ENCODE measurements at regions not wholly inside any gene's neighbourhood (a gene's known extent, or its start where the extent isn't known, plus 50 kb on each side); places are given as distances from the start of the nearest gene placed in this dataset.

DNA sequence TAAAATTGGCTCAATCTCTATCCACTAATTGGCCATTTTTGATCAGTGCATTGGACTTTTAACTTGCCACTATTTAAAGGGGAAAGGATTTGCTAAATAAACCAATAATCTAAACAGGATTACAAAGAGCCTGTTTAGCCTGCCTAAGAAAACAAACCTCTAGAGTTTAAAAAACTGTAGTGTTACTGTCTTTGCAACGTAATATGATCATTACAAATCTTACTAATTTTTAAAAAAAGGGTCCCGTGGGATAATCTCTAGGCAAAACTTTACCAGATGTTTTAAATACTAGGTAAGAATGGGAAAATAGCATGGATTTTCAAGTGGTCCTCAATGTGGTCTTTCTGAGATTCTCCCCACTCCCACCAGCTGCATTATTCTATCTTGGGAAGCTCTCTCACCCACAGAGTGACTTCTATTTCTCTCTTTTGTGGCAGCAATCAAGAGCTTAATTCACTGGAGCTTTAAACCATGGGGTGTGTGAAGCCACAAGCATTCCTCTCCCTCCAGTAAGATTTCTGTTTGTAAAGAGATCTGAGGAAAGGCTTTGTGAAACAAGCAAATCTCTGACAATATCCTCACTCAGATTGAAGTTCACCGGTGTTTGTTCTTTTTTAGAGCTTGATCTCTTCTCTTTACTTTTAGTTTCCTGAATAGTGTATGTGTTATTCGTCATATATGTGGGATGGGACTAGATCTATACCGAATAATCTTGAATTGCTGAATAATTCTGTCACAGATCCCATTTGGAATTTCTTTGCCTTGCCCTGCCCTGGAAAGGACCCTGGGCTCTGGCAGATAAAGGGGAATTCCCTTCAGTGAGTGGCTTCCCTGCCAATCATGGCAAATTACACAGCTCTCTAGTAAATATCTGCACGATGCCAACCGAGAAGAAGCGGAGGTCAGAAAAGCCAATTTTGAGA, 132.2 kb downstream of the TLR5 start:
- Histone ChIP-seq H2BK5ac (ENCODE audit: low read depth, low read length, poor library complexity, severe bottlenecking) (no peak overlapping the region), H3K4me1 (ENCODE audit: control insufficient read depth, insufficient read depth, low read depth, low read length) (peaks cover 5% of the 10 kb centered on the region), H2BK120ac (ENCODE audit: low read depth, low read length) (no peak overlapping the region), H3K4me2 (ENCODE audit: low read length, poor library complexity, severe bottlenecking) (no peak overlapping the region), H3K14ac (ENCODE audit: low read length in 2 of 2) (no peak overlapping the region), H2AK5ac (ENCODE audit: low read length, severe bottlenecking) (no peak overlapping the region), H3K18ac (ENCODE audit: low read depth in 1 of 2, low read length in 2 of 2) (no peak overlapping the region), H2AFZ (ENCODE audit: low read depth, low read length) (no peak overlapping the region), H3K36me3 (ENCODE audit: control insufficient read depth in 1 of 2, insufficient read depth in 2 of 2, low read depth in 1 of 2, low read length in 2 of 2) (peaks cover 0 to 11% of the 10 kb centered on the region in 2 experiments), H4K91ac (ENCODE audit: low read length) (no peak overlapping the region), H3K4me3 (ENCODE audit: insufficient read depth in 1 of 2, low read depth in 1 of 2, low read length in 2 of 2) (peak overlapping the region in 1 of 2 experiments; percentile 53), H3K9me3 (ENCODE audit: control insufficient read depth, low read length) (no peaks in the 10 kb centered on the region), H3K4ac (ENCODE audit: low read depth in 1 of 2, low read length in 2 of 2) (no peak overlapping the region), H3K23ac (ENCODE audit: low read length in 2 of 2) (no peak overlapping the region), H4K8ac (ENCODE audit: low read length) (no peak overlapping the region), H2BK12ac (ENCODE audit: low read length in 2 of 2) (no peak overlapping the region), H2BK15ac (ENCODE audit: low read depth, poor library complexity, severe bottlenecking) (no peak overlapping the region), H3K27me3 (ENCODE audit: control insufficient read depth in 1 of 2, insufficient read depth in 1 of 2, low read length in 2 of 2) (no peaks in the 10 kb centered on the region), H3K27ac (ENCODE audit: low read length, poor library complexity, severe bottlenecking) (no peak overlapping the region), H3K79me1 (replicated peaks; ENCODE audit: low read length, poor library complexity, severe bottlenecking) (no peaks in the 10 kb centered on the region), H3K9ac (ENCODE audit: low read length) (peak overlapping the region; percentile 76)
- no peak for DNase-seq
- WGBS = 87% methylated on average over 5 of the region's 8 CpGs

DNA sequence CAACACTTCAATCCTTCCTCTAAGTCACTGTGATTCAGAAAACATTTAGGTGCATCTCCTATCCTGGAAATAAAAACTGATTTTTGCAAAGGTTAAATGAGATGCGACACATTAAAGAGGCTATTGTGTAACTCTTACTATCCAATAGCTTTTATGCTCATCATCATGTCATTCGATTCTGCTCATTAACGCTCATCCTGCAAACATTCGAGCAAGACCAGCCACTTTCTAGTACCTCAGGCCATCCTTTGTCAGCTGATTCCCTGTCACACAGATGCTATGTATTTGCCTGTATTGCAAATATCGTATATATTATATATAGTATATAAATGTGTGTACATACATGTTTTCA, 131.6 kb downstream of the TLR5 start:
- Histone ChIP-seq H2BK120ac (ENCODE audit: low read depth, low read length) (no peak overlapping the region), H3K4me1 (ENCODE audit: control insufficient read depth, insufficient read depth, low read depth, low read length) (peaks cover 5% of the 10 kb centered on the region), H3K4me2 (ENCODE audit: low read length, poor library complexity, severe bottlenecking) (no peak overlapping the region), H3K14ac (ENCODE audit: low read length in 2 of 2) (no peak overlapping the region), H3K9ac (ENCODE audit: low read length) (peak overlapping the region; percentile 76), H3K27me3 (ENCODE audit: control insufficient read depth in 1 of 2, insufficient read depth in 1 of 2, low read length in 2 of 2) (no peaks in the 10 kb centered on the region), H3K36me3 (ENCODE audit: control insufficient read depth in 1 of 2, insufficient read depth in 2 of 2, low read depth in 1 of 2, low read length in 2 of 2) (peaks cover 0 to 6% of the 10 kb centered on the region in 2 experiments), H3K23ac (ENCODE audit: low read length in 2 of 2) (no peak overlapping the region), H2AFZ (ENCODE audit: low read depth, low read length) (no peak overlapping the region), H2BK12ac (ENCODE audit: low read length in 2 of 2) (no peak overlapping the region), H2BK5ac (ENCODE audit: low read depth, low read length, poor library complexity, severe bottlenecking) (no peak overlapping the region), H3K4me3 (ENCODE audit: insufficient read depth in 1 of 2, low read depth in 1 of 2, low read length in 2 of 2) (no peak overlapping the region), H3K9me3 (ENCODE audit: control insufficient read depth, low read length) (no peaks in the 10 kb centered on the region), H2AK5ac (ENCODE audit: low read length, severe bottlenecking) (no peak overlapping the region), H4K91ac (ENCODE audit: low read length) (no peak overlapping the region), H4K8ac (ENCODE audit: low read length) (no peak overlapping the region), H3K27ac (ENCODE audit: low read length, poor library complexity, severe bottlenecking) (no peak overlapping the region), H3K4ac (ENCODE audit: low read depth in 1 of 2, low read length in 2 of 2) (no peak overlapping the region), H2BK15ac (ENCODE audit: low read depth, poor library complexity, severe bottlenecking) (no peak overlapping the region), H3K18ac (ENCODE audit: low read depth in 1 of 2, low read length in 2 of 2) (no peak overlapping the region), H3K79me1 (replicated peaks; ENCODE audit: low read length, poor library complexity, severe bottlenecking) (no peaks in the 10 kb centered on the region)
- WGBS = 82% methylated on average over 3 of the region's 5 CpGs
- no peak for DNase-seq

DNA sequence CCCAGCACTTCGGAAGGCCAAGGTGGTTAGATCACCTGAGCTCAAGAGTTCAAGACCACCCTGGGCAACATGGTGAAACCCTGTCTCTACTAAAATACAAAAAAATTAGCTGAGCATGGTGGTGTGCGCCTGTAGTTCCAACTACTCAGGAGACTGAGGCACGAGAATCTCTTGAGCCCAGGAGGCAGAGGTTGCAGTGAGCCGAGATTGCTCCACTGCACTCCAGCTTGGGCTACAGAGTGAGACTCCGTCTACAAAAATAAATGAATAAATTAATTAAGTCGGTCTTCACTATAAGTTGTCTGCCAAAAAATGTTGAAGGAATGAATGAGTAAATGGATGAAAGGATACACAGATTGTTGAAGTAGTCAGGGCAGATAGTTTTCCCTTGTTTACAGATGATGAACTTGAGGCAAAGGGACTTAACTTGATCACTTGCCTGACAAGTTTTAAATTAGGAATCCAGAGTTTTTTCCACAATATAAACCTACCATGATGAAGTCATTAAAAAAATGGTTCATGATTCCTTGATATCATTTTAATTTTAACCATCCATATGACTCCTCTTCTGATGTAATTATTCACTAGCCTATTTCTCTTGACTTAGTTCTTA, 130.8 kb downstream of the TLR5 start:
- H3K14ac ChIP-seq (ENCODE audit: low read length in 2 of 2) = no peak overlapping the region
- H3K27me3 ChIP-seq (ENCODE audit: control insufficient read depth in 1 of 2, insufficient read depth in 1 of 2, low read length in 2 of 2) = no peaks in the 10 kb centered on the region

DNA sequence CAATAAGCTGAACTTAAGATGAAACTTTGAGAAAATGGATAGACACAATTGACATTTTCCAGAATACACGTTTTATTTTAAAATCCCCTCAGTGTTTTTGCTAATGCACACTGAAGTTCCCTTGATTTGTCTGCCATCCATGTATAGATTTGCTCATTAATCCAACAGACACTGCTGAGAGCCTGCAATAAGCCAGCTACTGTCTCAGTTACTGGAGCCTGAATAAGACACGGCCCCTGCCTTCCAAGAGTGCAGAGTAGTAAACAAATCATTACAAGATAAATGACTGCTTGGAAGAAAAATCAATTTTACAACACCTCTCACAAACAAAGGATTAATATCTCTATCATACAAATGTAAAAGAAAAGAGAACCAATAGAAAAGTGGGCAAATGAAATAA, 130.1 kb downstream of the TLR5 start:
- no peak overlapping the region for H3K4me3 ChIP-seq (ENCODE audit: insufficient read depth in 1 of 2, low read depth in 1 of 2, low read length in 2 of 2)
- no peaks in the 10 kb centered on the region for H3K36me3 ChIP-seq (ENCODE audit: control insufficient read depth in 1 of 2, insufficient read depth in 2 of 2, low read depth in 1 of 2, low read length in 2 of 2)
- H3K9me3 ChIP-seq (ENCODE audit: control insufficient read depth, low read length) = no peaks in the 10 kb centered on the region
- DNase-seq = no peak
- no peak overlapping the region for H2BK120ac ChIP-seq (ENCODE audit: low read depth, low read length)
- no peaks in the 10 kb centered on the region for H3K79me1 ChIP-seq (replicated peaks; ENCODE audit: low read length, poor library complexity, severe bottlenecking)
- H3K18ac ChIP-seq (ENCODE audit: low read depth in 1 of 2, low read length in 2 of 2) = no peak overlapping the region
- H3K4ac ChIP-seq (ENCODE audit: low read depth in 1 of 2, low read length in 2 of 2) = no peak overlapping the region
- H2AK5ac ChIP-seq (ENCODE audit: low read length, severe bottlenecking) = no peak overlapping the region
- no peak overlapping the region for H3K4me2 ChIP-seq (ENCODE audit: low read length, poor library complexity, severe bottlenecking)
- no peak overlapping the region for H2BK15ac ChIP-seq (ENCODE audit: low read depth, poor library complexity, severe bottlenecking)
- no peak overlapping the region for H2BK12ac ChIP-seq (ENCODE audit: low read length in 2 of 2)
- no peak overlapping the region for H3K14ac ChIP-seq (ENCODE audit: low read length in 2 of 2)
- no peaks in the 10 kb centered on the region for H3K27me3 ChIP-seq (ENCODE audit: control insufficient read depth in 1 of 2, insufficient read depth in 1 of 2, low read length in 2 of 2)
- no peak overlapping the region for H4K8ac ChIP-seq (ENCODE audit: low read length)
- H4K91ac ChIP-seq (ENCODE audit: low read length) = no peak overlapping the region
- H3K23ac ChIP-seq (ENCODE audit: low read length in 2 of 2) = no peak overlapping the region
- WGBS = 13% methylated on average over 2 of the region's 2 CpGs
- no peak overlapping the region for H3K27ac ChIP-seq (ENCODE audit: low read length, poor library complexity, severe bottlenecking)
- H2AFZ ChIP-seq (ENCODE audit: low read depth, low read length) = no peak overlapping the region
- no peak overlapping the region for H2BK5ac ChIP-seq (ENCODE audit: low read depth, low read length, poor library complexity, severe bottlenecking)
- peaks cover 2% of the 10 kb centered on the region for H3K4me1 ChIP-seq (ENCODE audit: control insufficient read depth, insufficient read depth, low read depth, low read length)
- H3K9ac ChIP-seq (ENCODE audit: low read length) = no peak overlapping the region

More for the DNA sequence above, 130.8 kb downstream of the TLR5 start:
- H3K9me3 ChIP-seq (ENCODE audit: control insufficient read depth, low read length) = no peaks in the 10 kb centered on the region
- H3K36me3 ChIP-seq (ENCODE audit: control insufficient read depth in 1 of 2, insufficient read depth in 2 of 2, low read depth in 1 of 2, low read length in 2 of 2) = peaks cover 0 to 3% of the 10 kb centered on the region in 2 experiments
- H2BK5ac ChIP-seq (ENCODE audit: low read depth, low read length, poor library complexity, severe bottlenecking) = no peak overlapping the region
- H2BK12ac ChIP-seq (ENCODE audit: low read length in 2 of 2) = no peak overlapping the region
- no peak overlapping the region for H2BK15ac ChIP-seq (ENCODE audit: low read depth, poor library complexity, severe bottlenecking)
- no peak overlapping the region for H3K9ac ChIP-seq (ENCODE audit: low read length)
- H3K79me1 ChIP-seq (replicated peaks; ENCODE audit: low read length, poor library complexity, severe bottlenecking) = no peaks in the 10 kb centered on the region
- DNase-seq = no peak
- no peak overlapping the region for H4K8ac ChIP-seq (ENCODE audit: low read length)
- WGBS = 95% methylated on average over 6 of the region's 6 CpGs
- no peak overlapping the region for H3K4me3 ChIP-seq (ENCODE audit: insufficient read depth in 1 of 2, low read depth in 1 of 2, low read length in 2 of 2)
- no peak overlapping the region for H2AK5ac ChIP-seq (ENCODE audit: low read length, severe bottlenecking)
- H2BK120ac ChIP-seq (ENCODE audit: low read depth, low read length) = no peak overlapping the region
- H3K23ac ChIP-seq (ENCODE audit: low read length in 2 of 2) = no peak overlapping the region
- H3K4me2 ChIP-seq (ENCODE audit: low read length, poor library complexity, severe bottlenecking) = no peak overlapping the region
- H3K4me1 ChIP-seq (ENCODE audit: control insufficient read depth, insufficient read depth, low read depth, low read length) = peaks cover 4% of the 10 kb centered on the region
- no peak overlapping the region for H4K91ac ChIP-seq (ENCODE audit: low read length)
- no peak overlapping the region for H2AFZ ChIP-seq (ENCODE audit: low read depth, low read length)
- no peak overlapping the region for H3K4ac ChIP-seq (ENCODE audit: low read depth in 1 of 2, low read length in 2 of 2)
- H3K27ac ChIP-seq (ENCODE audit: low read length, poor library complexity, severe bottlenecking) = no peak overlapping the region
- H3K18ac ChIP-seq (ENCODE audit: low read depth in 1 of 2, low read length in 2 of 2) = no peak overlapping the region

All from mesenchymal stem cell (in vitro differentiated cells and primary cell).